LNCaP clone FGC (cell line): ENCODE measurements at regions not wholly inside any gene's neighbourhood (a gene's known extent, or its start where the extent isn't known, plus 50 kb on each side); places are given as distances from the start of the nearest gene placed in this dataset.

ENCODE experiments used
- DNase-seq: peaks from one replicate; pipeline ENCODE4 v3.0.0-alpha.2; 2011; ENCODE audit warnings: low read depth
- H3K4me3 ChIP-seq: 2 replicates; pipeline ENCODE4 v1.5.1; 2011; ENCODE audit warnings: mild to moderate bottlenecking, low read depth, low read length, control low read depth
- TF ChIP-seq, protein P1 (sequence below): IDR thresholded peaks from 2 replicates; pipeline ENCODE4 v1.5.1; 2012; ENCODE audit warnings: mild to moderate bottlenecking; ENCODE audit not compliant: control insufficient read depth, insufficient read depth; ENCODE audit errors: extremely low read depth

GRCh38 chr4:1494416-1495315 lies 88.4 kb upstream of the NKX1-1 start:
- TF ChIP-seq, protein P1, sequence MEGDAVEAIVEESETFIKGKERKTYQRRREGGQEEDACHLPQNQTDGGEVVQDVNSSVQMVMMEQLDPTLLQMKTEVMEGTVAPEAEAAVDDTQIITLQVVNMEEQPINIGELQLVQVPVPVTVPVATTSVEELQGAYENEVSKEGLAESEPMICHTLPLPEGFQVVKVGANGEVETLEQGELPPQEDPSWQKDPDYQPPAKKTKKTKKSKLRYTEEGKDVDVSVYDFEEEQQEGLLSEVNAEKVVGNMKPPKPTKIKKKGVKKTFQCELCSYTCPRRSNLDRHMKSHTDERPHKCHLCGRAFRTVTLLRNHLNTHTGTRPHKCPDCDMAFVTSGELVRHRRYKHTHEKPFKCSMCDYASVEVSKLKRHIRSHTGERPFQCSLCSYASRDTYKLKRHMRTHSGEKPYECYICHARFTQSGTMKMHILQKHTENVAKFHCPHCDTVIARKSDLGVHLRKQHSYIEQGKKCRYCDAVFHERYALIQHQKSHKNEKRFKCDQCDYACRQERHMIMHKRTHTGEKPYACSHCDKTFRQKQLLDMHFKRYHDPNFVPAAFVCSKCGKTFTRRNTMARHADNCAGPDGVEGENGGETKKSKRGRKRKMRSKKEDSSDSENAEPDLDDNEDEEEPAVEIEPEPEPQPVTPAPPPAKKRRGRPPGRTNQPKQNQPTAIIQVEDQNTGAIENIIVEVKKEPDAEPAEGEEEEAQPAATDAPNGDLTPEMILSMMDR = no peak
- no peak overlapping the region for H3K4me3 ChIP-seq
- DNase-seq = no peak

GRCh38 chr4:1493540-1494287 lies 87.5 kb upstream of the NKX1-1 start:
- TF ChIP-seq, protein P1 = no peak
- H3K4me3 ChIP-seq = no peak overlapping the region
- DNase-seq = no peak

GRCh38 chr4:1492651-1493539 lies 86.7 kb upstream of the NKX1-1 start:
- no peak overlapping the region for H3K4me3 ChIP-seq
- TF ChIP-seq, protein P1 = no peak
- DNase-seq = no peak

DNA sequence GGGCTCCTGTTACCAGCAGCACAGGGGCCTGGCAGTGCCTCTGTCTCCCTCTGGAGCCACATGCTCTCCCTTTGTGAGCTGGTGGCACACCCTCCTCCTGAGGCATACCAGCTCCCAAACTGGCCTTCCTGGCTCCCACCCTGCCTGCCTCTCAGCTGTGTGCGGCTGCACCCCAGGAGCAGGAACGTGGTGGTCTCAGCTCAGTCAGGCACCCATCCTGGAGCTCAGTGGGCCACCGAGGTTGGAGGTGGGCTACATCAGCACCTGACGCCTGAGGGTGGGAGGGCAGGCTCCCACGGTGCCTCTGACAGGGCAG lies 85.9 kb upstream of the NKX1-1 start:
- DNase-seq = no peak
- no peak overlapping the region for H3K4me3 ChIP-seq
- TF ChIP-seq, protein P1 = no peak

DNA sequence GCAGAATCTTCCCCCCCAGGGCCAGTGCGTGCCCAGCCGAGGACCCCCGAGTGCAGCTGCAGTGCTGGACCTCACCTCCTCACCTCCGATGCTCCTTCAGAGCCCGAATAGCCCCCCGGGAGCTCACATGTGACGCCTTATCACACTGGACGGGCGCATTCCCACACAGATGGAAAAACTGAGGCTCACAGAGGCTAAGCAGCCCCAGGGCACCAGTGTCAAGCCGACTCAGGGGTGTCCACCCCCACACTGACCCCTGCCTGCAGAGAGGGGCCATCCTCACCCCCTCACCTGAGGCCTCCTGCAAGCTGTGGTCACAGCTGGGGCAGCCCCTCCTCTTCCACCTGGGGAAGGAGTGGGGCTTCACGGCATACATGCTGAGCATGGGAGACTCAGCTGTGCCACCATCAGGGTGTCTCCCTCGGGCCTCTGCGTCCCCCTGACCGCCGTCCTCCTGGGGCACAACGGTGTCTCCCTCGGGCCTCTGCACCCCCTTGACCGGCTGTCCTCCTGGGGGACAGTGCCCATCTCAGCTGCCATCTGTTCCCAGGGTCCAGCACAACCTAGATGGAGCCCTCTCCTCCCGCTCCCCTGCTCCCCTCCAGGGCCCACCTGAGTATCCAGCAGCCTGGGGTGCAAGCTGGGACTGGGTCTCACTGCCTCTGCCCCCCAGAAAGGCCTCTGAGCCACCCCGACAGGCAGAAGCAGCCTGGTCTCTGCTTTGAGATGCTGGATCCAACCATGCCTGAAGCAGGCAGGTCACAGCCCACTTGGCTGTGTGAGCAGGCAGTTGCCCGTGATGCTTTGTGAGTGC lies 85.3 kb upstream of the NKX1-1 start:
- no peak overlapping the region for H3K4me3 ChIP-seq
- TF ChIP-seq, protein P1 = no peak
- DNase-seq = no peak

DNA sequence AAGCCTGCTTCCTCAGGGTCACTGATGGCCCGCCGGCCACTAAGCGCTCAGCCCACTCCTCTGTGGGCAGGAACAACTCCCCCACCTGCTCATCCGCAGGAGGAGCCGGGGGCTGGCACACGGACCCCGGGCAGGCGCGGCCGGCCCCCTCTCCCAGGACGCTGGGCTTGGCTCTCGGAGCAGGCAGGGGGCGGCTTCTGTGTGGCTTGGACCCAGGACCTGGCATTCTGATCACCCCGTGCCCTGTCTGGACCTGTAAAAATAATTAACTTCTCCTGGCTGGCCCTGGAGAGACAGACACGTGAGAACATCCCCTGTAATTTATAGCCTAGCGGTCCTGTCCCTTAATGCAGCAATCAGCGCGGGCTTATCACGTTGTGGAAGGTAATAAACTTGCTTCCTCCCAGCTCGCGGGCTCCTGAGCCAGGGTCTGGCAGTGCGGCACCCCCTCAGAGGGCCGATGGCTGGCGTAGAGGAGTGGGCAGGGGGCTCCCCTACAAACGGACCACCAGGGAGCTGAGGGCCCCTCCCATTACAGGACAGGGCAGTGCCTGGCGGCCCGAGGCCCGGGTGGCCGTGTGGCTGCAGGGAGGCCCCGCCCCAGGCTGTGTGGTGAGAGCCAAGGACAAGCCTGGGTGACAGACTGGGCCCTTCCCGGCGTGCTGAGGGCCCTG lies 84.5 kb upstream of the NKX1-1 start:
- TF ChIP-seq, protein P1 = no peak
- no peak overlapping the region for H3K4me3 ChIP-seq
- no peak for DNase-seq
